Small intestine (tissue), 7 donors: ENCODE measurements at regions not wholly inside any gene's neighbourhood (a gene's known extent, or its start where the extent isn't known, plus 50 kb on each side); places are given as distances from the start of the nearest gene placed in this dataset.

Experiments used
- DNase-seq, 2 donors: peaks; one replicate each; pipeline versions ENCODE4 v3.0.0 to v3.0.0-alpha.2; 2013
- FAIRE-seq: peaks from 2 replicates; lab custom pipeline; 2012; peaks lifted over from hg19 to GRCh38; lab: Jason Lieb, UNC
- H3K27ac ChIP-seq, 3 donors: one replicate each; pipeline ENCODE4 v1.5.1; 2013; ENCODE audit warnings: low read length in 2 of 3, mild to moderate bottlenecking in 2 of 3, control low read depth in 1 of 3, inconsistent platforms in 1 of 3, low read depth in 1 of 3, moderate library complexity in 1 of 3
- H3K27me3 ChIP-seq, 3 donors: one replicate each; pipeline ENCODE4 v1.6.1; 2013; ENCODE audit warnings: low read length in 3 of 3, inconsistent platforms in 1 of 3; ENCODE audit not compliant: control insufficient read depth in 3 of 3, insufficient read depth in 3 of 3
- H3K36me3 ChIP-seq, 3 donors: one replicate each; pipeline ENCODE4 v1.6.1; 2013; ENCODE audit warnings: low read length in 3 of 3, inconsistent platforms in 1 of 3, low read depth in 1 of 3, mild to moderate bottlenecking in 1 of 3, moderate library complexity in 1 of 3; ENCODE audit not compliant: control insufficient read depth in 3 of 3, insufficient read depth in 2 of 3
- H3K4me1 ChIP-seq, 3 donors: one replicate each; pipeline ENCODE4 v1.6.1; 2013; ENCODE audit warnings: low read length in 2 of 3, inconsistent platforms in 1 of 3, low read depth in 1 of 3, mild to moderate bottlenecking in 1 of 3, moderate library complexity in 1 of 3; ENCODE audit not compliant: control insufficient read depth in 3 of 3, insufficient read depth in 2 of 3
- H3K4me3 ChIP-seq, 3 donors: one replicate each; pipeline ENCODE4 v1.5.1; 2013; ENCODE audit warnings: low read length in 3 of 3, control low read depth in 1 of 3, inconsistent platforms in 1 of 3, low read depth in 1 of 3, mild to moderate bottlenecking in 1 of 3, moderate library complexity in 1 of 3
- H3K9me3 ChIP-seq, 2 donors: one replicate each; pipeline ENCODE4 v1.6.1; 2013; ENCODE audit warnings: low read depth in 1 of 2, low read length in 1 of 2; ENCODE audit not compliant: control insufficient read depth in 2 of 2, insufficient read depth in 1 of 2
- WGBS, 3 donors: extraction: QIAGEN DNeasy Blood & Tissue Kit; methylation state at CpG; one replicate each; pipeline ENCODE4 v1.1.7; 2013; 5-methylcytosine and 5-hydroxymethylcytosine counted together
- donor health status: healthy with polysubstance abuse.
- donor health status: control.
- donor health status: control.
- donor health status: Bipolar disorder and iron deficiency.
- donor health status: healthy.

DNA sequence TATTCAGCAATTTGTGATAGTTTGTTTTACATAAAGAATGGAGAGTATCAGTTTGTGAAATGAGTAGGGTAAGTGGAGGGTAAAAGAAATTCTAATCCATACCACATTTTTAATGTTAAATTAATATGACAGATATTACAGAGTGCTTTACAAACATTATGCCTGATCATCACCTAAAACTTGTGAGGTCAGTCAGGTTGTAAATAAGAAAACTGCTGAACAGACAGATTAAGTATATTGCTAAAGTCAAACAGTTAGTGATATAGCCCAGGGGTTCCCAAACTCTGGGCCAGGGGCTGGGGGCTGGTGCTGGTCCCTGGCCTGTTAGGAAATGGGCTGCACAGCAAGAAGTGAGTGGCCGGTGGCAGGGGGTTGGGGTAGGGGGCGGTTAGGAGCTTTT is 273.6 kb downstream of the TRAM1L1 start:
- WGBS, 3 donors, result 63 to 86% (median 68%) methylated on average over 2 of the region's 2 CpGs
- no peaks in the 10 kb centered on the region for H3K4me1 ChIP-seq
- peaks cover 0 to 4% of the 10 kb centered on the region in 2 donors for H3K9me3 ChIP-seq
- DNase-seq (no peak), FAIRE-seq (no peak)
- H3K4me3 ChIP-seq, result no peak overlapping the region
- H3K27me3 ChIP-seq, result no peaks in the 10 kb centered on the region
- H3K36me3 ChIP-seq, result no peaks in the 10 kb centered on the region
- no peak overlapping the region for H3K27ac ChIP-seq

DNA sequence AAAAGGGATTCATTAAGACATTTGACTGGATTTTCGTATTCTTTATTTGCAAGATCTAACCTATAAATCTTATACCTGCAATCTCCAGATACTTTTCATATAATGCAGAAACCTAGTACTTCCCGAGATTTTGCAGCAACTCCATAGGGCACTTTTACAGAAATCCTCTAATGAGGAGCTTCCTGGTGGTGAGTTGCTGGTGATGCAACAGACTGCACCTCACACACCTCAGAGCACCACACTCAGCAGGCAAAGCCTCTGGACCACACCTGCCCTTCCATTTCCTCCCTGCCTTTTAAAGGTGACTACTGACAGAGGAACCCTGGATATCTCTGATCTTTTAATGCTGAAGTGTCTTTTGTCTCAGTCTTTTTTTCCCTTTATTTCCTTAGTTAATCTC is 289.4 kb downstream of the TRAM1L1 start:
- Histone ChIP-seq H3K27me3 (no peaks in the 10 kb centered on the region), H3K36me3 (no peaks in the 10 kb centered on the region), H3K4me3 (no peak overlapping the region), H3K27ac (no peak overlapping the region), H3K4me1 (no peaks in the 10 kb centered on the region), H3K9me3 (no peaks in the 10 kb centered on the region)
- WGBS, 3 donors, result 58 to 79% (median 69%) methylated on average over 2 of the region's 2 CpGs
- no peak for DNase-seq
- FAIRE-seq, result no peak

DNA sequence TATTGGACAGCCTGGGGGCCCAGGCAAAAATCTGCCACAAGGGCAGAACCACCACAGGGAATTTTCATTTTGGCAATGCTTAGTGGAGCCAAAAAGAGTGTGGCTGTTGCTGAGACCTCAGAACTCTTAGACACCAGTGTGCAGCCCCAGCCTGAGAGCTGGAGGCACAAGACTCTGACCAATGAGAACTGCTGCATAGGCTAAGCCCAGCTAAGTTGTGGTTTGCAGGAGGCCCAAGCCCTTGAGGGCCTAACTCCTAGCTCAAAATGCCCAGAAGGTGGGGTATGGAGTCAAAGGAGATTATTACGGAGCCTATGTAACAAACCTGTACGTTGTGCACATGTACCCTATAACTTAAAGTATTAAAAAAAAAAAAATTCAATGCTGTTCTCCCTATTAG is 296.7 kb downstream of the TRAM1L1 start:
- WGBS, 3 donors, result 85 to 92% (median 89%) methylated on average over 2 of the region's 2 CpGs
- H3K4me1 ChIP-seq, result no peaks in the 10 kb centered on the region
- no peaks in the 10 kb centered on the region for H3K36me3 ChIP-seq
- H3K4me3 ChIP-seq, result no peak overlapping the region
- H3K27me3 ChIP-seq, result no peaks in the 10 kb centered on the region
- no peaks in the 10 kb centered on the region for H3K9me3 ChIP-seq
- DNase-seq (no peak), FAIRE-seq (no peak)
- H3K27ac ChIP-seq, result no peak overlapping the region

DNA sequence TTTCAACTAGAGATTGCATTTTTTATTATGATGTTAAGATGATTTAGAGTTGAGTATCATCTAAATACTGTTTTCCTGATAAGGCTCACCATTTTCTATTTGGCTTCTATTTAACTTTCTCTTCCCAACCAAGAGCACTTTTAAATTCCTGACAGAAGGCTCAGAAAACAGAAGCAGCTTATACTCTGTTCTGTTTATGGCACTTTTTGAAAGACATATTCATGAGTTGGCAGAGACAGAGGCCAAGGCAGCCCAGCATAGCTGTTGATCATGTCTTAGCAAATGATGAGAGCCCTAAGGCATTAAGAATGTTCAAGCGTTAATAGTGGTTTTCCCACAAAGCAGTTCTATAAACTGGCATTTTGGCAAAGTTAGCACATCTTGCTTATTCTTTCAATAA is 330.3 kb downstream of the TRAM1L1 start:
- FAIRE-seq (no peak), DNase-seq (no peak)
- no peaks in the 10 kb centered on the region for H3K27me3 ChIP-seq
- WGBS, 3 donors, result 93 to 97% (median 93%) methylated on average over 1 of the region's 1 CpG
- no peaks in the 10 kb centered on the region for H3K4me1 ChIP-seq
- H3K9me3 ChIP-seq, result no peaks in the 10 kb centered on the region
- no peak overlapping the region for H3K4me3 ChIP-seq
- no peak overlapping the region for H3K27ac ChIP-seq
- H3K36me3 ChIP-seq, result no peaks in the 10 kb centered on the region

DNA sequence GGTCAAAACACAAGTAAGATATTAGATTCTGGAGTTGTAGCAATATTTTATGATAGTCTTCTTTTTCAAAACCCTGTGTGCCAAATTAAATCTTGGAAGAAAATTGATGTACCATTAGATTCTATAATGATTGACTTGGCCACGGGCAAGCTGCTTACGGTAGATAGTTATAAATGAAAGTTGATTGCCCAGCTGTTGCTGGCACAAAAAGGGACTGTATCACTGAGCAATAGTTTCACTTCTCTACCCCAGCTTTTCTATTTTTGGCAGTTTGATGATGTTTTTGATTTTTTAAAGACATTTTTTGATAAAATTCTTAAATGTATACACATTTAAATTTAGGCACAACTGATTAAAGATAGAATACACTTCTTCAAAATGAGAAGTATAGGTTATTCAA is 333.3 kb downstream of the TRAM1L1 start:
- Histone ChIP-seq H3K27ac (no peak overlapping the region), H3K27me3 (no peaks in the 10 kb centered on the region), H3K36me3 (no peaks in the 10 kb centered on the region), H3K4me3 (no peak overlapping the region), H3K4me1 (no peaks in the 10 kb centered on the region), H3K9me3 (no peaks in the 10 kb centered on the region)
- DNase-seq (no peak), FAIRE-seq (no peak)
- WGBS, 3 donors, result 13 to 59% (median 28%) methylated on average over 2 of the region's 2 CpGs

DNA sequence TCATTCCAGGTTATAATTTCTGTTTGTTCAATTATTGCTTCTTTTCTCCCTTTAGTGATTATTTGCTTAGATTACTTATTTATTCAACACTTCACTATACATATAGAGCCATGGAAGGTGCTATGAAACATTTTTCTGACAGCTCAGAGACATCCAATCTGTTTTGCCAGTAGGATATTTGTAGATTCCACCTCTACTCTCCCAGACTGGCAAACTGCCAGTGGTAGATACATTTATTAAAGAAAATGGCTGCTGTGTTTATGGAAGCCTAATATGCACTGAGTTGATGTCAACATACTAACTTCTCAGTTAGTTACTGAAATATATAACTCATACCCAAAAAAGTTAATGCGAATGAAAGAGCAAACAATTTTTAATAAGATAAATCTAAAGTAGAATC is 348.6 kb downstream of the TRAM1L1 start:
- H3K27me3 ChIP-seq, result no peaks in the 10 kb centered on the region
- no peak for FAIRE-seq
- no peak overlapping the region for H3K27ac ChIP-seq
- H3K9me3 ChIP-seq, result no peaks in the 10 kb centered on the region
- H3K4me1 ChIP-seq, result no peaks in the 10 kb centered on the region
- 87 to 90% (median 88%) methylated on average over 1 of the region's 1 CpG for WGBS, 3 donors
- H3K4me3 ChIP-seq, result no peak overlapping the region
- H3K36me3 ChIP-seq, result no peaks in the 10 kb centered on the region
- no peak for DNase-seq

DNA sequence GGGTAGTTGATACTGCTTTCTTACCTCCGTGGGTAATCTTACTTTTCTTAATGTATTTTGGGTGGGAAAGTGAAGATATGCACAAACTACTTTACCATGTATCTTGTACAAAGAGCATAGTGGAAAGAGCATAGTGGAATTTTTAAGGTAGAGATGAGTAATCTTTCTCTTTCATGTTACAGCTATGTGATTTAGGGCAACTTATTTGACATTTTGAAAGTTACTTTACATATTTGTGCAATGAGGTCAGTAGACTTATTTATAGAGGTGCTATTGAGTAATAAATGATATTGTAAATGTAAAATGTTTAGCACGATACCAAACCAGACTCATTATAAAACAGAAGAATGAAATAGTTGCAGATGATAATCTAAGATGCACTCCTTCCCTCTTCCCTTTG is 351.2 kb downstream of the TRAM1L1 start:
- FAIRE-seq, result no peak
- 73 to 75% (median 73%) methylated on average over 2 of the region's 2 CpGs for WGBS, 3 donors
- Histone ChIP-seq H3K27me3 (no peaks in the 10 kb centered on the region), H3K4me1 (no peaks in the 10 kb centered on the region), H3K9me3 (no peaks in the 10 kb centered on the region), H3K27ac (no peak overlapping the region), H3K36me3 (no peaks in the 10 kb centered on the region), H3K4me3 (no peak overlapping the region)
- no peak for DNase-seq

DNA sequence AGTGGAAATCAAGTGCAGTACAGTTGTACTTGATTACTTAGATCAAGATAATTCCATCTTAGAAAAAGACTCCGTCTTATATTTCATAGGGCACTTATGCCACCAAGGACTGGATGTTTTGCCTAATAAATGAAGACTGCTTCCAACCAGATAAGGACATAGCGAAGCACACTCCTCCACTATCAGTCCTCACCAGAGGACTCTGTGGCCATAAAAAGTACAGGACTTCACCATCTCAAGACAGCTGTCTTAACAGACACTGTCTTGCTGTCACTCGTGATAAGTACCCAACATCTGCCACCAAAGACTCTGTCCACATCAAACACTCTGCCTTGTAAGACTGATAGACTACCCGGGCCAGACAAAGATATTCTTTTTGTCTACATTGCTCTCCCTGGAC is 352.0 kb downstream of the TRAM1L1 start:
- no peaks in the 10 kb centered on the region for H3K9me3 ChIP-seq
- no peaks in the 10 kb centered on the region for H3K36me3 ChIP-seq
- WGBS, 3 donors, result 71 to 82% (median 76%) methylated on average over 4 of the region's 4 CpGs
- H3K27ac ChIP-seq, result no peak overlapping the region
- DNase-seq, result no peak
- no peak for FAIRE-seq
- H3K4me1 ChIP-seq, result no peaks in the 10 kb centered on the region
- no peak overlapping the region for H3K4me3 ChIP-seq
- H3K27me3 ChIP-seq, result no peaks in the 10 kb centered on the region

DNA sequence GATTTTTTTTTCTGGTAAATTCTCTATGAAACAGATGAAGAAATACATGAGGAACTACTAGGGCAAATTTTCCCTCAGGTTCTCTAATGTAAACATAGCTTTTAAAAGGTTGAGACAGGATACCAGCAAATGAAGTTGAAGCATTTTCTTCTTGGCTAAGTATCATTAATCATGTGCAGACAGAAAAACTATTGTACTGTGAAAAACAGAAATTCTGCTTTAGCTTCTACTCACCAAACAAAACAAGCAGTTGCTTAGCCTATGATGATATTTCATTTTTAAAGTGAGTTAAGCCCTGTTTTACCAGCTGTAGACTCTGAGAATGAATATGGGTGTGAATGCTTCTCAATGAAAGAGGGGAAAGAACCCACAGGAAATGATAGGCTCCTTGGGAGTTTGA is 358.9 kb downstream of the TRAM1L1 start:
- no peak for DNase-seq
- H3K4me1 ChIP-seq, result no peaks in the 10 kb centered on the region
- no peaks in the 10 kb centered on the region for H3K36me3 ChIP-seq
- H3K4me3 ChIP-seq, result no peak overlapping the region
- no peak for FAIRE-seq
- no peak overlapping the region for H3K27ac ChIP-seq
- H3K9me3 ChIP-seq, result no peaks in the 10 kb centered on the region
- no peaks in the 10 kb centered on the region for H3K27me3 ChIP-seq
